ENCODE measurements at regions not wholly inside any gene's neighbourhood (a gene's known extent, or its start where the extent isn't known, plus 50 kb on each side); places are given as distances from the start of the nearest gene placed in this dataset.
A peak's percentile ranks its signal among the peaks of the same experiment; 100 is the strongest.
"Not testable (repeated sequence)": the region's sequence is repeated elsewhere in the genome, so short reads cannot be mapped to it uniquely, and the experiment has no call there.

DNA sequence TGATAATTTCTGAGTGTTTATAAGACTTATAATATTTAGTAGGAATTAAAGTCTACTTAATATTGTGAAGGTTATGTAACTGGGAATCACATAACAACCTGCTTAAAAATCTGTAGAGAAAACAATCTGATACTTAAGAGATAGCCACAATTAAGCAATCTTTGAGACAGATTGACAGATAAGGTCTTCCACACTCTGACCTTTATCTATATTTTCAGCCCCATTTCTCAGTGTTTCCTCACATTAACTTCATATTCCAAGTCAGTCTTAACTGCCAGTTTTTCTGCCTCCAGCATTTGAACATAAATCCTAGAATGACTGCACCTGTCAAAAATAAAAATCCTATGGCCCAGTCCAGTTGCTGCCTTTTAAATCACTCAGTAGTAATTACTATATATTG lies 423.2 kb downstream of the PYDC2 start:
- DNase-seq: peak; percentile 25

DNA sequence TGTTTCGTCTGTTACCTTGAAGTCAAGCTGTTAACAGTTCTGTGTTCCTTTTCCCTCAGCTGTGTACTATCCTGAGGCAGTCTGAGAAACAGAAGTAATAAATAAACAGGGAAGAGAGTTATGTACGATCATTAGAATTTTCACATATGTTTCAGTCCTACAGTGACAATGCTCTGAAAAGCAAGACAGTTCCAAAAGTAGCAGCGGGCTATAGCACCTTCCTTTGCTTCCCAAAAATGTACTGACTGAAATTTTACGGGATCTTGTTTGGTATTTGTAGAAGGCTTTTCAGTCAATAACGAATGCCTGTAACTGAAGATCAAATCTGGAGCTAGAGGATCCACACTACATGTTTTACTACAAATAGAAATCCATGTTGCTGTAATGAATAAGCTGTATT lies 428.1 kb downstream of the PYDC2 start:
- no peak for DNase-seq

DNA sequence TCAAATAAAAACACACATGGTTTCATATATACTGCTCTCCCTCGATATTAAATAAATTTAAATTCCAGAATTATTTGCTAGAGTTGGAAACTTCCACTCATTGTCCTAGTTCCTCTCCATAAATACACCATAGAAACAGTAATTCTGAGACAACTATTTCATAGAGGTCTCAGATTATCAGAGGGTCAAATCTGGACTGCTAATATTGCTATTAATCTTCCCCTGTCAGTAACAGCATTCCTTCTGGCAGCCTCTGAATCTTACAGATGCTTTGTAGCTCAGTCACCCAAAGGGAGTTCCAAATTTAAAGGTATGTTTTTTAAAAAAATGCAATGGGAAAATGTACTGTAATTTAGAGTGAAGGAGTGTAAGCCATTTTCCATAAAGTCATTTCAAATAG lies 428.8 kb downstream of the PYDC2 start:
- peak; percentile 77 for DNase-seq

GRCh38 chr3:191894406-191894805 lies 433.4 kb downstream of the PYDC2 start:
- DNase-seq: no peak

GRCh38 chr3:191901741-191902140 lies 440.8 kb downstream of the PYDC2 start:
- DNase-seq: peak; percentile 74

- no peak for DNase-seq
These were observed 451.7 kb downstream of the PYDC2 start for GRCh38 chr3:191912616-191913204.

- DNase-seq: no peak
These were observed 454.7 kb downstream of the PYDC2 start for GRCh38 chr3:191915712-191916111.

- no peak for DNase-seq
These were observed 458.6 kb downstream of the PYDC2 start for GRCh38 chr3:191919491-191920026.

- no peak for DNase-seq
These were observed 461.6 kb downstream of the PYDC2 start for GRCh38 chr3:191922570-191922969.

GRCh38 chr3:191927183-191927817 lies 466.3 kb downstream of the PYDC2 start:
- DNase-seq: not testable (repeated sequence)

GRCh38 chr3:191927998-191928397 lies 467.0 kb downstream of the PYDC2 start:
- DNase-seq: not testable (repeated sequence)

DNA sequence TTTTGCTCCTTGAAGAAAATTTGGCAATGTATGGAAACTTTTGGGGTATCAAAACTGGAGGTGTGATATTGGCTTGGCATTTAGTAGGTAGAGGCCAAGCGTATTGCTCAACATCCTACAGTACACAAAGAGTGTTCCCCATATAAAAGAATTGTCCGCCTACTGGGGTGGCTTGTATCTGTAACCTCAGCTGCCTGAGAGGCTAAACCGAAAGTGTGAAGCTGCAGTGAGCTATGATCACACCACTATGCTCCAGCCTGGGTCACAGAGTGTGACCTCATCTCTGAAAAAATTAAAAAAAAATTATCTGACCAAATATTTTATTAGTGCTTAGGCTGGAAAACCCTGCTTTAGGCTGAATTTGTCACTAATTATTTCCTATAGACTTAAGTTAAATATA lies 483.9 kb downstream of the PYDC2 start:
- no peak for DNase-seq

- DNase-seq: no peak
These were observed 491.2 kb downstream of the PYDC2 start for GRCh38 chr3:191952186-191952585.

- no peak for DNase-seq
These were observed 491.6 kb downstream of the PYDC2 start for GRCh38 chr3:191952609-191953008.

DNA sequence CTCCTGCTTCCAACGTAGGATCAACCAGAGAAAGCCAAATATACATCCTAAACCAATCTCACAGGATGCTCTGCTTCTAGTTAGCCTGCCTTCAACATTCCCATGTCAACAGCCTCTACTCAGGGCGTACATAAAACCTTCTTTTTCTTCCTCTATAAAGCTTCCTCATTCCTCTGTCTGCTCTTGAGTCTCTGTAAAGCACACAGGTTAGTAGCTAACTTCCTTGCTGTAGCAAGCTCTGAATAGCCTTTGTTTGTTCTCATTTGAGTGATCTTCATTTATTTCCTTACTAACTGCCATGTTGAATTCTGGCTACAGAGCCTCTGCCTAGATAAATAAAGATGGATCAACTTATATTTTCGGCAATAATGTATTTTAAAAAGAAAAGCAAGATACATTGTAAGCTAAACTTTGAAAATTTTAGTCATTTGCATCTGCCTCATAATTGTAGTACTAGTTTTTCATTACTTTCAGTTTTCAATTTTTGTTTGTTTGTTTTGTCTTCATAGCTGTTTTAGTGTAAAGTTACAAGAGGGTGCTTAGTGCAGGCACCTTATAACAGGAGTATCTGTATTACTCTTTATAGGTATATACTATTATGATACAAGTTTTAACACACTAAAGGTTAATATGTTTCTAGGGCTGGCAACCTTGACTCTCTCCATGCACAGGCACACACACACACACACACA lies 498.2 kb downstream of the PYDC2 start:
- DNase-seq: no peak

DNA sequence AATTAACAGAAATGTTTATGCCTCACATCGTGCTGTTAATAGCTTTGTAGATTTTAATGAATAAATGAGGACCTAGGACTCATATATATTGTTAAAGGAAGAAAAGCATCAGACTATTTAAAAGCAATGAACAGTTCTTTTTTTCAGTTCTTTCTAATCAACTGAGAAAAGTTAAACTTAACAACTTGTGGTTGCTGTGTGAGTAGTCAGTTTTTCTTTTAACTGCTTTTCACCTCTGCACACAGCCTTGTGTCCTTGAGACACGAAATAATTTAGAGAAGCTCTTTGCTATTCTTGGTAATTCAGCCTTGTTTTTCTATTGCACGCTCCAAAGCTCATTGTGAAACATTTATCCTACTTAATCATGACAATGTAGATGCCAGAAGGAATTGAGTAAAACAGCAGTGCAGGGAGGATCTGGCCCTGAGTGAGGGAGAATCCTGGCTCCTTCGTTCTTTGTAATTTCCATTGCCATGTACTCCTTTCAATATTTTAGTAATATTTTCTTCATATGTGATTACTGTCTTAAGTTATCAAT lies 499.0 kb downstream of the PYDC2 start:
- DNase-seq: no peak

- DNase-seq: no peak
These were observed 500.1 kb downstream of the PYDC2 start for GRCh38 chr3:191961022-191961421.

GRCh38 chr3:191961529-191961928 lies 500.6 kb downstream of the PYDC2 start:
- DNase-seq: no peak

DNA sequence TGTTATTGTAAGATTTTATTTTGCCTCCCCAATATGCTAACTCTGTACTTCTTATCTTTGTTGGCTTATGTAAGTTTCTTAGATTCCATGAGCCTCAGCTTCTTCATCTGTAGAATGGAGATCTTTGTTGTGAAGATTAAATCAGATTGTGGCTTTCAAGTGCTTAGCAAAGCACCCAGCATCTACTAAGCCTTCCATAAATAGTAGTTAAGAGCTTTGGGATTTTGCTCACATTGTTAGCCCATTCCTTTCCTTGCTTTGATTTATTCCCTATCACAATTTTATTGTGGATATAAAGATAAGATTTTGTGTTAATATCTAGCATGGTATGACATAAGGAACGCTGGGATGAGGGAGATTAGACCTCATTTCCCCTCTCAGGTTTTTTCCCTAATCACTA lies 501.4 kb downstream of the PYDC2 start:
- no peak for DNase-seq

DNA sequence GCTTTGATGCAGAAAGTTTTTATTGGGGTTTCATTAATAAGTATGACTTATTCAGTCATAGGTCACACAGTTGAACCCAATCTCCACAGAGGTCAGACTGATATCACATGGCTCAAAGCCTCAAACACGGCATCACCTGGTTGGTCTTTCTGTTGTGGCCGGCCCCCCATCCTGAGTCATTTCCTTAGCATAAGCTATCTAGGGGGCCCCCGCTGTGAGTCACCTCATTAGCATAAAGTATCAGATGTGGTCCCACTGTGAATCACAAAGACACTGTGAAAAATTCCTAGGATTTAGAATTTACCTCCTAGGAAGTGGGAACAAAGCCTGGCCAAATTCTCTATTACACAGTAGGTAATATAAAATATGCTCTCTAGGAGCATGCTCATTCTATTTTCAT lies 502.2 kb downstream of the PYDC2 start:
- peak; percentile 85 for DNase-seq

DNA sequence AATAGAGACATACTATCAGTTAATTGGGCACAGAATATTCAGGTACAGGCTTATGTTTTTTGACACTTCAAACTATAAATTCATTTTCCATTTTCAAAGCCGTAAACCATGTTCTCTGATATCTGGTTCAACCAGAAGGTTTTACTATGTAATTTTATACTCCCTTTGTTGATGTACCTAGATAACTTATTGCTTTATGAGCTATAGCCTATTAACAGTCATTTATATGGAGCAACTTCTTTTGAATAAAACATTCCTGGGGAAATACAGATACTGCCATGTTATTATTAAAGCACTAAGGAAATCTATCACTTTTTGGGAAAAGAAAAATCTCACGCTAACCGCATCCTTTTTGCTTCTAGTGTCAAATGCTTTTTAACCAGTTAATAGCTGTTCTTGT lies 505.6 kb downstream of the PYDC2 start:
- DNase-seq: no peak

- DNase-seq: no peak
These were observed 507.3 kb downstream of the PYDC2 start for GRCh38 chr3:191968299-191968698.

GRCh38 chr3:191972714-191973398 lies 511.9 kb downstream of the PYDC2 start:
- no peak for DNase-seq

Data from NCI-H226 (cell line).